Esophagus squamous epithelium (tissue), 4 donors: ENCODE measurements at regions not wholly inside any gene's neighbourhood (a gene's known extent, or its start where the extent isn't known, plus 50 kb on each side); places are given as distances from the start of the nearest gene placed in this dataset.

Experiments
- POLR2A ChIP-seq, 4 donors: fragments of 450-650 bp; IDR thresholded peaks; one replicate each; pipeline ENCODE4 v1.6.1; 2017; ENCODE audit warnings: antibody characterized with exemption in 4 of 4, mild to moderate bottlenecking in 4 of 4, moderate library complexity in 3 of 4
- TF ChIP-seq, protein P1 (sequence below), 6 experiments: fragments of 450-650 bp in 4 of 6; fragments of 200-600 bp in 2 of 6; sonication (generic) in 2 of 6; IDR thresholded peaks; one replicate each; pipeline ENCODE4 v1.5.1; 2016 to 2019; ENCODE audit warnings: antibody characterized with exemption in 6 of 6, mild to moderate bottlenecking in 4 of 6, moderate library complexity in 4 of 6

DNA sequence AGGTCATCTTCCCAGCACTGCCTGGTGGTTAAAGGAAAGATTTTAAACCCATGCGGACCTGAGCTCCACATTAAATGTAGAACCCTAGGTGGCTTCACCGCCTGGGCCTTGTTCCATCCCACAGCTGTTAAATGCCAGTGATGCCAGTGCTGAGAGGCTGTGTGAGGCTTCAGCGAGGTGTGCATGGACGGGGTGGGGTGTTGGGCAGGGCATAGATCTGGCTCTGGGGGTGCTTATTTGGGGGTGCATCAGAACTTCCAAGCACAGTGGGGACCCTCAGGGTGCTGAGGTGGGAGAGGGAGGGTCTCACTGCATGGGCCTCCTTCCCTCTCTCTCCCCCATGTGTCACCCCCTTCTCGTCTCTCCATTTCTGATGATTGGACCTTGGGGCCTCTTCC lies 90.1 kb upstream of the B3GAT1 start:
- TF ChIP-seq, protein P1, sequence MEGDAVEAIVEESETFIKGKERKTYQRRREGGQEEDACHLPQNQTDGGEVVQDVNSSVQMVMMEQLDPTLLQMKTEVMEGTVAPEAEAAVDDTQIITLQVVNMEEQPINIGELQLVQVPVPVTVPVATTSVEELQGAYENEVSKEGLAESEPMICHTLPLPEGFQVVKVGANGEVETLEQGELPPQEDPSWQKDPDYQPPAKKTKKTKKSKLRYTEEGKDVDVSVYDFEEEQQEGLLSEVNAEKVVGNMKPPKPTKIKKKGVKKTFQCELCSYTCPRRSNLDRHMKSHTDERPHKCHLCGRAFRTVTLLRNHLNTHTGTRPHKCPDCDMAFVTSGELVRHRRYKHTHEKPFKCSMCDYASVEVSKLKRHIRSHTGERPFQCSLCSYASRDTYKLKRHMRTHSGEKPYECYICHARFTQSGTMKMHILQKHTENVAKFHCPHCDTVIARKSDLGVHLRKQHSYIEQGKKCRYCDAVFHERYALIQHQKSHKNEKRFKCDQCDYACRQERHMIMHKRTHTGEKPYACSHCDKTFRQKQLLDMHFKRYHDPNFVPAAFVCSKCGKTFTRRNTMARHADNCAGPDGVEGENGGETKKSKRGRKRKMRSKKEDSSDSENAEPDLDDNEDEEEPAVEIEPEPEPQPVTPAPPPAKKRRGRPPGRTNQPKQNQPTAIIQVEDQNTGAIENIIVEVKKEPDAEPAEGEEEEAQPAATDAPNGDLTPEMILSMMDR (IDR thresholded peaks at IDR 0.05) = no peak
- TF ChIP-seq POLR2A (IDR thresholded peaks at IDR 0.05) = no peak
